Activated B cell treated with CpG ODN at 0.5 μM for 24 hours (primary cell): ENCODE measurements at regions not wholly inside any gene's neighbourhood (a gene's known extent, or its start where the extent isn't known, plus 50 kb on each side); places are given as distances from the start of the nearest gene placed in this dataset.

ENCODE experiments used
- ATAC-seq: fragments of 200-7000 bp; cut with Tn5 transposase; one replicate; pipeline ENCODE4 v1.10.0; 2021; ENCODE audit warnings: low read depth, mild to moderate bottlenecking, moderate library complexity
- CTCF ChIA-PET: fragments of 350-600 bp; sonication (Branson Sonifier 250); formaldehyde crosslinking; loops from one replicate; lab custom pipeline; 2021; ENCODE audit warnings: antibody characterized with exemption; lab: Charles Lee
- POLR2A ChIA-PET: fragments of 350-600 bp; sonication (Branson Sonifier 250); formaldehyde crosslinking; loops from one replicate; lab custom pipeline; 2021; ENCODE audit warnings: antibody characterized with exemption; lab: Charles Lee
- DNase-seq: peaks from one replicate; pipeline ENCODE4 v3.0.0; 2022
- H3K27ac Mint-ChIP-seq: one replicate; pipeline ENCODE4 v1.8.0; 2020; ENCODE audit warnings: mixed read lengths
- H3K27me3 Mint-ChIP-seq: one replicate; pipeline ENCODE4 v1.8.0; 2021; ENCODE audit warnings: mixed read lengths
- H3K36me3 Mint-ChIP-seq: one replicate; pipeline ENCODE4 v1.8.0; 2021; ENCODE audit warnings: low read depth, mixed read lengths
- H3K4me1 Mint-ChIP-seq: one replicate; pipeline ENCODE4 v1.8.0; 2021; ENCODE audit warnings: mixed read lengths
- H3K4me3 Mint-ChIP-seq: one replicate; pipeline ENCODE4 v1.8.0; 2020; ENCODE audit warnings: mild to moderate bottlenecking, mixed read lengths
- H3K9me3 Mint-ChIP-seq: one replicate; pipeline ENCODE4 v1.8.0; 2020; ENCODE audit warnings: mixed read lengths
- CTCF ChIP-seq: fragments of 200-600 bp; IDR thresholded peaks from one replicate; pipeline ENCODE4 v1.8.0; 2022; ENCODE audit warnings: antibody characterized with exemption, mild to moderate bottlenecking
- intact Hi-C: fragments of 100-400 bp; cut with micrococcal nuclease; formaldehyde crosslinking; loops from one replicate; pipeline ENCODE4 v1.15.1; 2024

- ATAC-seq (no peak), DNase-seq (no peak)
- intact Hi-C loops = no loop called here
- Mint-ChIP-seq H3K27ac (no peak overlapping the region), H3K9me3 (peaks cover 19% of the 10 kb centered on the region), H3K4me3 (no peak overlapping the region), H3K27me3 (no peaks in the 10 kb centered on the region), H3K36me3 (no peaks in the 10 kb centered on the region), H3K4me1 (no peaks in the 10 kb centered on the region)
- no peak for TF ChIP-seq CTCF
- ChIA-PET POLR2A (no interaction called here), CTCF (no interaction called here)
These were observed 519.6 kb upstream of the TENM4 start for GRCh38 chr11:79960461-79960860.

- no peak for TF ChIP-seq CTCF
- Mint-ChIP-seq H3K4me3 (no peak overlapping the region), H3K27ac (no peak overlapping the region), H3K36me3 (no peaks in the 10 kb centered on the region), H3K9me3 (peaks cover 19% of the 10 kb centered on the region), H3K4me1 (no peaks in the 10 kb centered on the region), H3K27me3 (no peaks in the 10 kb centered on the region)
- DNase-seq (no peak), ATAC-seq (no peak)
- POLR2A ChIA-PET = no interaction called here
- intact Hi-C loops = no loop called here
- CTCF ChIA-PET = no interaction called here
These were observed 518.5 kb upstream of the TENM4 start for GRCh38 chr11:79959318-79959717.

- DNase-seq (no peak), ATAC-seq (no peak)
- intact Hi-C loops = no loop called here
- ChIA-PET POLR2A (no interaction called here), CTCF (no interaction called here)
- no peak overlapping the region for H3K27ac Mint-ChIP-seq
- H3K4me1 Mint-ChIP-seq = no peaks in the 10 kb centered on the region
- H3K4me3 Mint-ChIP-seq = no peak overlapping the region
- no peaks in the 10 kb centered on the region for H3K27me3 Mint-ChIP-seq
- H3K9me3 Mint-ChIP-seq = peaks cover 19% of the 10 kb centered on the region
- H3K36me3 Mint-ChIP-seq = no peaks in the 10 kb centered on the region
- TF ChIP-seq CTCF = no peak
These were observed 516.9 kb upstream of the TENM4 start for GRCh38 chr11:79957702-79958101.

- TF ChIP-seq CTCF = no peak
- ChIA-PET POLR2A (no interaction called here), CTCF (no interaction called here)
- no peak overlapping the region for H3K27ac Mint-ChIP-seq
- no peaks in the 10 kb centered on the region for H3K4me1 Mint-ChIP-seq
- intact Hi-C loops = no loop called here
- H3K9me3 Mint-ChIP-seq = peaks cover 19% of the 10 kb centered on the region
- H3K4me3 Mint-ChIP-seq = no peak overlapping the region
- H3K27me3 Mint-ChIP-seq = no peaks in the 10 kb centered on the region
- H3K36me3 Mint-ChIP-seq = no peaks in the 10 kb centered on the region
- no peak for DNase-seq
- no peak for ATAC-seq
These were observed 515.2 kb upstream of the TENM4 start for GRCh38 chr11:79956061-79956460.

- POLR2A ChIA-PET = no interaction called here
These were observed 512.8 kb upstream of the TENM4 start for GRCh38 chr11:79953629-79954028.

More at GRCh38 chr11:79953629-79954028, 512.8 kb upstream of the TENM4 start:
- no peaks in the 10 kb centered on the region for H3K4me1 Mint-ChIP-seq
- ATAC-seq (no peak), DNase-seq (no peak)
- CTCF ChIA-PET = no interaction called here
- H3K27ac Mint-ChIP-seq = no peak overlapping the region
- intact Hi-C loops = no loop called here
- H3K9me3 Mint-ChIP-seq = peaks cover 6% of the 10 kb centered on the region
- H3K36me3 Mint-ChIP-seq = no peaks in the 10 kb centered on the region
- no peaks in the 10 kb centered on the region for H3K27me3 Mint-ChIP-seq
- no peak for TF ChIP-seq CTCF
- no peak overlapping the region for H3K4me3 Mint-ChIP-seq
